ENCODE measurements at regions not wholly inside any gene's neighbourhood (a gene's known extent, or its start where the extent isn't known, plus 50 kb on each side); places are given as distances from the start of the nearest gene placed in this dataset.
"Not testable (repeated sequence)": the region's sequence is repeated elsewhere in the genome, so short reads cannot be mapped to it uniquely, and the experiment has no call there.

GRCh38 chr18:67455890-67456501, 60.5 kb downstream of the DSEL start:
- DNase-seq: no peak

- no peak for DNase-seq
These were observed 62.6 kb downstream of the DSEL start for GRCh38 chr18:67453901-67454300.

DNA sequence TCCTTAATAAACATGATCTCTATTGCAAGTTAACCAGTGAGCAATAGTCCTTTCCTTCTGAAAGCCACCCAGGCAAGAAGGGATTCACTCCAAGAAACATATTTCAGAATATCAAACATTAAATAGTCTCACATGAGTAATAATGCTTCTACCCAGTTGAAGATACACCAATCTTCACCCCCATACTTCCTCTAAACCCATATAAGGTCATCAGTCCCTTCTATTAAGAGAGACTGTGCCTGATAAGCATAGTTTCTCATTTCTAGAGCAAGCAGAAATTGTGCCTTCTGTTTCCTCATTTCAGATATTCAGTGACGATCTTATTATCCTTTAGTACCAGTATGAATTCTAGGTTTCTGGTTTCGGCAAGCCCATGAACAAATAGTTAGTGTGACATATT, 64.6 kb downstream of the DSEL start:
- DNase-seq: no peak

DNA sequence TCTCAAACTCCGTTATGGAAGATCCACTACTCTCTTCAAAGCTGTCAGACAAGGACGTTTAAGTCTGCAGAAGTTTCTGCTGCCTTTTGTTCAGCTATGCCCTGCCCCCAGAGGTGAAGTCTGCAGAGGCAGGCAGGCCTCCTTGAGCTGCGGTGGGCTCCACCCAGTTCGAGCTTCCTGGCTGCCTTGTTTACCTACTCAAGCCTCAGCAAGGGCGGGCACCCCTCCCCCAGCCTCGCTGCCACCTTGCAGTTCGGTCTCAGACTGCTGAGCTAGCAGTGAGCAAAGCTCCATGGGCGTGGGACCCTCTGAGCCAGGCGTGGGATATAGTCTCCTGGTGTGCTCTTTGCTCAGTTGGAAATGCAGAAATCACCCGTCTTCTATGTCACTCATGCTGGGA, 65.4 kb downstream of the DSEL start:
- DNase-seq: not testable (repeated sequence)

GRCh38 chr18:67433971-67434370, 82.5 kb downstream of the DSEL start:
- DNase-seq: no peak

- no peak for DNase-seq
These were observed 83.7 kb downstream of the DSEL start for GRCh38 chr18:67432806-67433205.

DNA sequence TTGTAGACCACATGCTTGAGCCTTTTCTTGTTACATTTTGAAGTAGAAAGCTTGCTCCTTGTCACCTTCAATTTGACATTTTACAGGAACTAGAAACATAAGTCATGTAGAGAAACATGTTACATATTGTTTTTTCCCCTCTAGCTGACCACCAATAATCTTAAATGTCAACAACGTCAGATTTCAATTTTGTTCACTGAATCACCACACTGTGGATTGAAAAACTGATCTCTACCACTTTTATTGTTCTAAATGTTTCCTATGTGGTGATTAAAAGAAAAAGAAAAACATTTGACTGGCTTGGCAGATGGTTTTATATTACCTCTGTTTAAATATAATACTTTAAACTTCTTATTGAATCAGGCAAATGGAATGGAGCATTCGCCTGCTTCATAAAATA, 87.7 kb downstream of the DSEL start:
- DNase-seq: no peak

DNA sequence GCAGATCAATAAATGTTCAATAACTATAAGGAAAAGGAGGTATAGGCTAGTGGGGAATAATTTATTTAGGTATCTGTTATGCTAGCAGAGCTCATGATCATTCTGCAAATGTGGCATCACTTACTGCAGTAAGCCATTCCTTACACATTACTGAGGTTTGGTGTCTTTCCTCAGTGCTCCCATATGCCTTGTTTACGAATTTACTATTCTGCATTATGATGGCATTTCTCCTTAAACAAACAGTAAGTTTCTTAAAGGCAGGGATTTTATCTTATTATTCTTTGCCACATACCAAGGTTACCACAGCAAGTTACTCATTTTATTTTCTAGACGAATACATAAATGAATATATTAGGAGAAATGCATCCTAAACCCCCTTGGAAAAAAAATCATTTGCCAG, 88.4 kb downstream of the DSEL start:
- DNase-seq: no peak

DNA sequence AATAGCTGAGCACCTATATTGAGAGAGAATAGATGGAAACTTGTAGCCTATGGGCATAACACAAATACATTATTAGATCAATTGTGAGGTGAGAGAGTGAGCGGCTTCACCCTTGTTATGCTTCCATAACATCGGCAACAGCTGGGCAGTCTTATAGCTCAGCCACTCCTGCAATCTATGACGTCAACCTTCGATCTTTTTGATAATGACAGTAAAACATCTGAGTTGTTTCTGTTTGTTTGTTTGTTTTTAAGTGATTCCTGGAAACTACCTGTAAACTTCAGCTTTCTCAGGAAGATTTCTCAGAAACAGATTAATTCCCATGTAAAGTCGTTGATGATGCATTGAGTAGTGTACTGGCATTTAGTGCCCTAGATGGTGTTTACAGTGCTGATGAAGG, 90.0 kb downstream of the DSEL start:
- DNase-seq: no peak

DNA sequence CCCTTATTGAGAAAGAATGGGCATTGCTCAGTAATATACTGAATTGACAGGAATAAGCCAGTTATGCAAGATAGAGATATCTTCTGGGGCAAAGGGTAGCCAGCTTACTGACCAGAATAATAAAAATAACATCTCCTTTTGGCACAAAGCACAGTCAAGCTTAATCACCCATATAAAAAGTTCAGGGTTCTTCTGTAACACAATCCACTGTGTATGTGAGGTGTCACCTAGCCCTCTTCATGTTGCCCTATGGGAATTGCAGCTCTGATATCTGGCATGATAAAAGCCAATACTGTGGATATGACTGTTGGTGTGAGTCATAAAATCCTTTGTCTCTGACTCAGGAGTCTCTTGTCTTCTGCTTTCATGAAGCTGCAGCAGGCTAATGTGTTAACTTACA, 90.8 kb downstream of the DSEL start:
- DNase-seq: no peak

- DNase-seq: no peak
These were observed 94.9 kb downstream of the DSEL start for GRCh38 chr18:67421651-67422050.

DNA sequence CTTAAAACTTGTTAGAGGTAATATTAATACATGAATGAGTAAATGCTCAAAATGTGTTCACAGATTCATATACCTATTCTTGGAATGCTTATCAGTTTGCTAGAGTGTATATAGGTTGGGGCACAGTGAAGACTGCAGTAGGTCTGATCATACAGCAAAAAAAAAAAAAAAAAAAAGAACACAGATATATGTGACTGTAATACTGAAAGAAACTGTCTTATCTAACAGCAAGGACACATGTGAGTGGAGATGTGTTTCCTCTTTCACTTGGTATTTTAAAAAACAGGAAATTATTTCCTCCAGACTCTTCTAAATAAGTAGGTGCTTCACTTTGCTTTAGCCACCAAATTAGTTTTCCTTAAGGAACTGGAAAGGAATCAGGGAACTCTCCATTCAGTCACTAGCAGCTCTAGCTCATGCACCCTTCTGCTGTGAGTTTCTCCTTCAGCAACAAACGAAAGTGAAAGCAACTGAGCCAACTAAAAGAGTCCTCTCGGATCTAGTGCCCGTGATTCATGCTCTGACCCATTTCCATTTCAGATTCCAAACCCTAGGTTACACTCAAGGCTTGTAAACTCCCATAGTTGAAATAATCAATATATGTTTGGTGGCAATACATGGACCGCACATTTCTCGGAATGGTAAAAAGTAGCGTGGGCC, 98.5 kb downstream of the DSEL start:
- peak; percentile 40 for DNase-seq

- no peak for DNase-seq
These were observed 105.4 kb downstream of the DSEL start for GRCh38 chr18:67411116-67411515.

DNA sequence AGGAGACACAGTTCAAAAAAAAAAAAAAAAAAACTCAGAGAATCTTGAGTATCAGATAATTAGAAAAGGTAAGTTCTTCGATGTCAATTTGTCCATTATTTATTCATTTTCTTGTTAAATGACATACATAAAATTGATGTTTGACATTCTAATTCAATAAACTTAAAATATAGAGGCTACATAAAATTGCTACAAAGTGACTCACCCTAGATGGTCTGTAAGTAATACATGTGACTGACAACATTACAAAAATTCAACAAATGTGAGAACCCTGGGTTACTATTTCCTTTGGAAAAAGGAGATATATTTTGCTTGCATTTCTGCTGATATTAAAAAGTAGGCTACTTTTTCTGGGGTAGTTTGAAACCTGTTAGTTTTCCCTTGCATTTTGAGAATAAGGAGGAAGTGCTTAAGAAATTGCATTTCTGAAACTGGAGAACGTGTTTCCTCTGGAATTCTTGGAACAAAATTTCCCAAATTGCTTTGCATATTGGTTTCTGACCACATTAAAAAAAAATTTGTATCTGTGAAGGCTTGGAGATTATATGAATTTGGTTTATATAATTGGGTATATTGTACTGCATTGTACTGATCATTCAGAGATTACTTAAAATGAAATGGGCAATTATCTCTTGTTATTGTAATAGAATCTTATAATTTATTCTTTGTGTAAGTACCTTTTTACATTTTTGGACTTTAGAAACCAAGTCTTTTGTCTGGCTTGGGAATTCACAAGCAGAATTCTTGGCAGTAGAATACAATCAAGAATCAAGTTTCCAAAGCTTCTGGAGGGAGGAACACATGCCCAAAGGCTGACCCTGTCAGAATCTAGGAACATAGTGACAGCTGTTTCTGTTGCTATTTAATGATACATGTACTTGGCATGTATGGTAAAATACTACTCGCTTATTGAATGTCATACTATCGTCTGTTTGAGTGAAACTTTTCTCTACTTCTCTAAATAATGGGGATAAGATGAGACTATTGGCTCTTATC, 106.1 kb downstream of the DSEL start:
- no peak for DNase-seq

DNA sequence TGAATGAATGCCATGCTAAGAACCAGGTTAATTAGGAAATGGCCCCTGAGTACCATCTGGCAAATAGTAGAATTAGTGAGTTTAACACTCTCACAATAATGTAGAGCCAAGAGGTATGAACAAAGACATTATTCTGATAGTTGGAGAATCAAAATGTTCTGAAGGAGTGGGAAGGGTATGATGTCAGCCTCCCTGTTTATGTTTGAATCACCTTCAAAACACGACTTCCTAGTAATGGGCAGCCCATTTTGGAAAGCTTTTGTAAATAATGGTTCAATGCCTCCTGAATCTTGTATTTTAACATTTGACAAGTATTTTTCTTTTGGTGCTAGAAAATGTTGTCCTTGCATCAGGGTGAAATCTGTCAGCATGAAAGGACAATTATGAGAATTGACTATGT, 108.3 kb downstream of the DSEL start:
- no peak for DNase-seq

DNA sequence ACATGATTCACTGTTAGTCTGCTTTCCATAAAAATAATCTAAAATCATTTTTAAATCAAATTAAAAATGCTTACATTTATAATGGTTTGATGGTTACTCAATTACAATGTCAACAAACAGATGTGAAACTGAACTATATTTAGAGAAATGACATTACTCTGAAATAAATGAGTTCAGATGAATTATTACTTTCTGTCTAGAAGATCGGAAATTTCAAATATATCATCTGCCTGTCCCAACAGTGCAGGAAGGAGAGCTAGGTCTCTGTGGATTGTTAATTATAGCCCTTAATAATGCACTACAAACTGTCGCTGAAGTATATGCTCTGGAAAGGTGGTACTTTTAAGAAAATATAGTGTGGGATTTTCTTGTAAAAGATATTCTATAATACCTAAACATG, 109.8 kb downstream of the DSEL start:
- no peak for DNase-seq

GRCh38 chr18:67402543-67402942, 114.0 kb downstream of the DSEL start:
- no peak for DNase-seq

- no peak for DNase-seq
These were observed 115.9 kb downstream of the DSEL start for GRCh38 chr18:67400502-67401117.

- no peak for DNase-seq
These were observed 130.5 kb downstream of the DSEL start for GRCh38 chr18:67386032-67386431.

DNA sequence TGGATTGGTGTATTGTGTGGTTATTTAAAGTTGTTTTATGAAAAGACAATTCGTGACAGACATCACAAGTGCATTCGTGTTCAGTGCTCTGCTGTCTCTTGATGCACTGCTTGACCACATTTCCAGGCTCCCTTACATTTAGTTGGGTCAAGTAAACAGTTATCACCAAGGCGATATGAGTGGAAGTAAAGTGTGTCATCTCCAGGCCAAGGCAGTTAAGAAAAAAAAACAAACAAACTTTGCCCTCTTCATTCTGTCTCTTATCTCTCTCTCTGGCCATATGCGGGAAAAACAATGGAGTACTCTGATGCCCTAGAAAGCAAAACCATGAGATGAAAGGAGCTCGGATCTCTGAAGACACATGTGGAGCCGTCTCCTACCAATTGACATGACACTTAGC, 131.1 kb downstream of the DSEL start:
- DNase-seq: no peak

DNA sequence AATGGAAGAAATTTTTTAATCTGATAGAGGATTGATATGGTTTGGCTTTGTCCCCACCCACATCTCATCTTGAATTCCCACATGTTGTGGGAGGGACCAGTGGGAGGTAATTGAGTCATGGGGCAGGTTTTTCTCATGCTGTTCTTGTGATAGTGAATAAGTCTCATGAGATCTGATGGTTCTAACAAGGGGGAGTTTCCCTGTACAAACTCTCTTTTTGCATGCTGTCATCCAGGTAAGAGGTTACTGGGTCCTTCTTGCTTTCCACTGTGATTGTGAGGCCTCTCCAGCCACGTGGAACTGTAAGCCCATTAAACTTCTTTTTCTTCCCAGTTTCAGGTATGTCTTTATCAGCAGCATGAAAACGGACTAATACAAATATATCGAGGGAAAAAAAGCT, 132.5 kb downstream of the DSEL start:
- not testable (repeated sequence) for DNase-seq

DNA sequence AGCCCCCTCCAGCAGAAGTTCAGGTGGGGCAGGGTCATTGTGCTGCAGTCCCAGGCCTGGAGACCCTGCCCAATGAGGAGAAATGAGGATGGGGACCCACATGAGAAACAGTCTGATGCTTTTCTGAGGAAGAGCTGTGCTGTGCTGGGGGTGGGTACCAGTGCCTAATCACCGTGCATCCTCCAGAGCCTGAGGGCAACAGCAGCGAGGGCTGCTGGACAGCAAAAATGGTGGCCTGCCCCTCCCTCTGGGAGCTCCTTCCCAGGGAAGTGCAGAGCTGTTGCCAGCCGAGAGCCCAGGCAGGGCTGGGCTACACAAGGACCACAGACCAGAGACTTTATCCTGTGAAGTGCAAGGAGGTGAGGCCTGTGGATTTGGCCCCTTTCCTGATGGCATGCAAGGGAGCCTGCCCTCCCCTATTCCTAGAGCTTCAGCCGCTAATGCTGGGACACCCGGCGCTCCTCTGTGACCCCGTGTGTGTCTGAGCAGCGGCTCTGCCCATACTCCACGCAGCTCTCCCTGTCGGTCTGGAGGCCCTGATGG, 134.8 kb downstream of the DSEL start:
- DNase-seq: no peak

DNA sequence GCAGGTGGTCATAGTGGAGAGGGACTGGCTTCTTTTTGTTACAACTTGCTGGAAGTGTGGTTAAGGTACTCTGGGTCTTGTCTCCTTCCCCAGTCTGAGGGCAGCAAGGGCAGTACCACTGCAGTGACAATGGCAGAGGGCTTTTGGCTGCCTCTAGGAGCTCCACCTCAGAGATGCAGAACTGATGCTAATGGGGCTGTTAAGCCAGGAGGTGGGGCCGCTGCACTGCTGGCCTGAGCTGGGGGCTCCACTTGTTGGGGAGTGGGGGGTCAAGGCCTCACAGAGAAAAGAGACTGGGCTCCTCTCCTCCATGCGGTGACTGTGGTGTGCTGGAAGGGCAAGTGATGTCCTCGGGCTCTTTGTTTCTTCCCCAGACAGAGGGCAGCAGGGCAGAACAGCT, 135.7 kb downstream of the DSEL start:
- no peak for DNase-seq
